ENCODE measurements at regions not wholly inside any gene's neighbourhood (a gene's known extent, or its start where the extent isn't known, plus 50 kb on each side); places are given as distances from the start of the nearest gene placed in this dataset.

DNA sequence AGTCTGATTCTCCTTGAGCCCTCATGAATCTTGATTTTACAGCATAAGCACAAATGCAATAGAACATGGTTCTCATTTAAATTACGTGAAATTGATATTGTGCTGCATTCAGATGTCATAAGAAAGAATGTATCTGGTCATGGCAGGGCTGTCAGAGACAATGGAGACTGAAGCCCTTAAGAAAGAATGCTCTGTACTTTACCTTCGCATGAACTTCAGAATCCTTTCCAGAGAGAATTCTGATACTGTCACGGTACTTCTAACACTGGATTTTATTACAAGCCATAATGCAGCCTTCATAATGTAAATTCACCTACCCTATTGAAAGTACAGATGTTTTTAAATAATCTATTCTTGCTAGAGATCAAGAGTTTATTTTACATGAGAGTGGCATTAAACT, 677.9 kb upstream of the ADGRL3 start:
- CTCF ChIA-PET, result no interaction called here

DNA sequence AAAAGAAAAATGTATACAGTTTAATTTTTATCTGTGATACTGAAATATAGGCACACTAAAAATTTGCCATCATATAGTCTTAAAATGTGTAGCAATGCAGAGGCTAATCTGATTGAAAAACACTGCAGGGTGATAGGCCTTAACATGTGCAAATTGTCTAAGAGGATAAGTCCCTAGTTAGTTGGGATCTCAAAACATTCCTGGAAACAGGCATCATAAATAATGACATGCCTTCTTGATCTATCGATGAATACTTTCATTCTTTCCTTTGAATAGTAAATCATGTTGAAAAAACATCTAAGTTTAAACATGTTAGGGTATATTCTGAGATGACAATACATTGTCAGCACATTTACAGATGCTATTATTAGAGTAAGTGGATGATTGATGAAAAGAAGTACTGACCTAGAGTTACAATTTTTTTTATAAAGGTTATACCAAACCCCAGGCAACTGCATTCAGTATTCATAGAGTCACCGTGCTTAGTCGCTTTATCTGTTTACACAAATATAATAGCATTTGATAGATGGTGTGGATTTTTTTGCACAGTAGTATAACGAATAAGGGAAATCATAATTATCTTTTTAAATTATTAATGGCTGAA, 668.2 kb upstream of the ADGRL3 start:
- no peak for TF ChIP-seq EZH2 (IDR thresholded peaks at IDR 0.05; ENCODE audit: borderline replicate concordance, low read depth, low read length, poor library complexity, severe bottlenecking)
- TF ChIP-seq, protein P1, sequence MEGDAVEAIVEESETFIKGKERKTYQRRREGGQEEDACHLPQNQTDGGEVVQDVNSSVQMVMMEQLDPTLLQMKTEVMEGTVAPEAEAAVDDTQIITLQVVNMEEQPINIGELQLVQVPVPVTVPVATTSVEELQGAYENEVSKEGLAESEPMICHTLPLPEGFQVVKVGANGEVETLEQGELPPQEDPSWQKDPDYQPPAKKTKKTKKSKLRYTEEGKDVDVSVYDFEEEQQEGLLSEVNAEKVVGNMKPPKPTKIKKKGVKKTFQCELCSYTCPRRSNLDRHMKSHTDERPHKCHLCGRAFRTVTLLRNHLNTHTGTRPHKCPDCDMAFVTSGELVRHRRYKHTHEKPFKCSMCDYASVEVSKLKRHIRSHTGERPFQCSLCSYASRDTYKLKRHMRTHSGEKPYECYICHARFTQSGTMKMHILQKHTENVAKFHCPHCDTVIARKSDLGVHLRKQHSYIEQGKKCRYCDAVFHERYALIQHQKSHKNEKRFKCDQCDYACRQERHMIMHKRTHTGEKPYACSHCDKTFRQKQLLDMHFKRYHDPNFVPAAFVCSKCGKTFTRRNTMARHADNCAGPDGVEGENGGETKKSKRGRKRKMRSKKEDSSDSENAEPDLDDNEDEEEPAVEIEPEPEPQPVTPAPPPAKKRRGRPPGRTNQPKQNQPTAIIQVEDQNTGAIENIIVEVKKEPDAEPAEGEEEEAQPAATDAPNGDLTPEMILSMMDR (conservative IDR thresholded peaks at IDR 0.05; ENCODE audit: low read depth, low read length), result no peak
- H3K9me3 ChIP-seq (ENCODE audit: low read depth, low read length, poor library complexity, severe bottlenecking), result peaks cover 4% of the 10 kb centered on the region

More for the DNA sequence above, 677.9 kb upstream of the ADGRL3 start:
- no peaks in the 10 kb centered on the region for H3K9me3 ChIP-seq (ENCODE audit: low read depth, low read length, poor library complexity, severe bottlenecking)
- no peaks in the 10 kb centered on the region for H3K4me1 ChIP-seq (ENCODE audit: insufficient read depth, low read length, poor library complexity, severe bottlenecking)
- H3K27me3 ChIP-seq (replicated peaks; ENCODE audit: insufficient read depth, low read depth, low read length, poor library complexity), result no peaks in the 10 kb centered on the region
- intact Hi-C loops (cut with micrococcal nuclease; ENCODE audit: unreplicated experiment), result no loop called here
- no peaks in the 10 kb centered on the region for H3K36me3 ChIP-seq (ENCODE audit: insufficient read depth, low read length, poor library complexity, severe bottlenecking)
- H3K27ac ChIP-seq (ENCODE audit: low read depth, low read length, poor library complexity, severe bottlenecking), result no peak overlapping the region
- TF ChIP-seq EZH2 (IDR thresholded peaks at IDR 0.05; ENCODE audit: borderline replicate concordance, low read depth, low read length, poor library complexity, severe bottlenecking), result no peak
- TF ChIP-seq, protein P1 (conservative IDR thresholded peaks at IDR 0.05; ENCODE audit: low read depth, low read length), result no peak
- H3K4me3 ChIP-seq (ENCODE audit: low read depth, low read length, poor library complexity, severe bottlenecking), result no peak overlapping the region
- no TSS peak for BruUV-seq (replicated peaks)
- DNase-seq (ENCODE audit: low spot score), result no peak
- POLR2A ChIA-PET (ENCODE audit: low non-redundant PET), result no interaction called here

GRCh38 chr4:60544981-60545380, 655.1 kb upstream of the ADGRL3 start:
- ChIA-PET CTCF (no interaction called here), POLR2A (ENCODE audit: low non-redundant PET) (no interaction called here)
- Histone ChIP-seq H3K27ac (ENCODE audit: low read depth, low read length, poor library complexity, severe bottlenecking) (no peak overlapping the region), H3K27me3 (replicated peaks; ENCODE audit: insufficient read depth, low read depth, low read length, poor library complexity) (no peaks in the 10 kb centered on the region), H3K4me3 (ENCODE audit: low read depth, low read length, poor library complexity, severe bottlenecking) (no peak overlapping the region), H3K36me3 (ENCODE audit: insufficient read depth, low read length, poor library complexity, severe bottlenecking) (no peaks in the 10 kb centered on the region), H3K9me3 (ENCODE audit: low read depth, low read length, poor library complexity, severe bottlenecking) (no peaks in the 10 kb centered on the region), H3K4me1 (ENCODE audit: insufficient read depth, low read length, poor library complexity, severe bottlenecking) (no peaks in the 10 kb centered on the region)
- DNase-seq (ENCODE audit: low spot score), result no peak
- TF ChIP-seq, protein P1 (conservative IDR thresholded peaks at IDR 0.05; ENCODE audit: low read depth, low read length), result no peak
- TF ChIP-seq EZH2 (IDR thresholded peaks at IDR 0.05; ENCODE audit: borderline replicate concordance, low read depth, low read length, poor library complexity, severe bottlenecking), result no peak
- no TSS peak for BruUV-seq (replicated peaks)
- intact Hi-C loops (cut with micrococcal nuclease; ENCODE audit: unreplicated experiment), result no loop called here

More for the DNA sequence above, 668.2 kb upstream of the ADGRL3 start:
- no peak overlapping the region for H3K4me3 ChIP-seq (ENCODE audit: low read depth, low read length, poor library complexity, severe bottlenecking)
- intact Hi-C loops (cut with micrococcal nuclease; ENCODE audit: unreplicated experiment), result no loop called here
- no TSS peak for BruUV-seq (replicated peaks)
- no peaks in the 10 kb centered on the region for H3K4me1 ChIP-seq (ENCODE audit: insufficient read depth, low read length, poor library complexity, severe bottlenecking)
- no peaks in the 10 kb centered on the region for H3K27me3 ChIP-seq (replicated peaks; ENCODE audit: insufficient read depth, low read depth, low read length, poor library complexity)
- DNase-seq (ENCODE audit: low spot score), result no peak
- H3K36me3 ChIP-seq (ENCODE audit: insufficient read depth, low read length, poor library complexity, severe bottlenecking), result no peaks in the 10 kb centered on the region
- ChIA-PET CTCF (no interaction called here), POLR2A (ENCODE audit: low non-redundant PET) (no interaction called here)
- no peak overlapping the region for H3K27ac ChIP-seq (ENCODE audit: low read depth, low read length, poor library complexity, severe bottlenecking)
